HepG2 (cell line): ENCODE measurements at regions not wholly inside any gene's neighbourhood (a gene's known extent, or its start where the extent isn't known, plus 50 kb on each side); places are given as distances from the start of the nearest gene placed in this dataset.

Source experiments
- ATAC-seq: fragments of 200-7000 bp; cut with Tn5 transposase; 3 replicates; pipeline ENCODE4 v1.9.1; 2020; ENCODE audit warnings: mild to moderate bottlenecking, moderate library complexity
- BruUV-seq: library from RNA; stranded (reverse); fragments of 400-500 nt; replicated peaks from 2 replicates; lab custom pipeline; 2021; lab: Mats Ljungman, UMichigan
- CTCF ChIA-PET: fragments of 300-600 bp; formaldehyde crosslinking; extraction: SDS; loops from one replicate; lab custom pipeline; 2021; ENCODE audit warnings: low total read pairs, inconsistent platforms, low intra/inter-chr PET ratio; lab: Yijun Ruan, JAX
- POLR2A ChIA-PET: fragments of 350-600 bp; sonication (Branson Sonifier 250); formaldehyde crosslinking; loops from one replicate; lab custom pipeline; 2020; ENCODE audit warnings: antibody characterized with exemption, inconsistent platforms; lab: Yijun Ruan, JAX
- DNase-seq: peaks from one replicate; pipeline ENCODE4 v3.0.0-alpha.2; 2015; ENCODE audit warnings: low spot score
- FAIRE-seq: peaks from 3 replicates; lab custom pipeline; 2011; peaks lifted over from hg19 to GRCh38; lab: Jason Lieb, UNC
- H2AFZ ChIP-seq: one replicate; pipeline ENCODE4 v1.6.1; 2011; ENCODE audit warnings: low read length, inconsistent platforms
- H3K27ac ChIP-seq: fragments of 300-600 bp; 3 replicates; pipeline ENCODE4 v1.8.0; 2011; ENCODE audit warnings: mixed run types, mild to moderate bottlenecking, mixed read lengths, low read length, inconsistent platforms; ENCODE audit not compliant: insufficient read depth; ENCODE audit errors: extremely low read length
- H3K27me3 ChIP-seq, 2 experiments: fragments of 200-600 bp in 1 of 2; 2 replicates in 1 of 2; 3 replicates in 1 of 2; pipeline versions ENCODE4 v1.6.0 to v1.8.0; 2011; ENCODE audit warnings: low read length in 2 of 2, mild to moderate bottlenecking in 2 of 2, moderate library complexity in 2 of 2, inconsistent platforms in 1 of 2; ENCODE audit not compliant: insufficient read depth in 2 of 2, control insufficient read depth in 1 of 2
- H3K36me3 ChIP-seq, 2 experiments: fragments of 200-600 bp in 1 of 2; replicated peaks in 1 of 2; 2 replicates in 1 of 2; 3 replicates in 1 of 2; pipeline versions ENCODE4 v1.5.1 to v1.8.0; 2011; ENCODE audit warnings: low read length in 2 of 2, inconsistent platforms in 1 of 2; ENCODE audit not compliant: insufficient read depth in 2 of 2, control insufficient read depth in 1 of 2
- H3K4me1 ChIP-seq: 2 replicates; pipeline ENCODE4 v1.5.1; 2012; ENCODE audit warnings: low read length, inconsistent platforms; ENCODE audit not compliant: insufficient read depth
- H3K4me2 ChIP-seq: 2 replicates; pipeline ENCODE4 v1.6.0; 2011; ENCODE audit warnings: low read depth, low read length, inconsistent platforms
- H3K4me3 ChIP-seq, 3 experiments: fragments of 200-600 bp in 1 of 3; sonication (generic), shearing (Covaris generic) in 1 of 3; replicated peaks in 1 of 3; 2 replicates each; pipeline ENCODE4 v1.5.1; 2011 to 2016; ENCODE audit warnings: low read length in 3 of 3, inconsistent platforms in 2 of 3, low read depth in 2 of 3, mild to moderate bottlenecking in 2 of 3, control low read depth in 1 of 3, mixed read lengths in 1 of 3; ENCODE audit not compliant: insufficient read depth in 1 of 3
- H3K79me2 ChIP-seq: one replicate; pipeline ENCODE4 v1.6.1; 2011; ENCODE audit warnings: low read length, inconsistent platforms; ENCODE audit not compliant: insufficient read depth
- H3K9ac ChIP-seq: 2 replicates; pipeline ENCODE4 v1.6.0; 2011; ENCODE audit warnings: mild to moderate bottlenecking, low read depth, low read length, inconsistent platforms; ENCODE audit not compliant: insufficient read depth
- H3K9me3 ChIP-seq: 2 replicates; pipeline ENCODE4 v1.5.1; 2012; ENCODE audit warnings: mild to moderate bottlenecking, low read length
- H4K20me1 ChIP-seq: 2 replicates; pipeline ENCODE4 v1.6.0; 2011; ENCODE audit warnings: inconsistent platforms, mild to moderate bottlenecking, low read length, moderate library complexity; ENCODE audit not compliant: insufficient read depth
- DR1 ChIP-seq: sonication (generic); formaldehyde crosslinking; IDR thresholded peaks from 2 replicates; pipeline ENCODE4 v1.8.0; 2021; ENCODE audit warnings: mild to moderate bottlenecking, missing genetic modification reagents, inconsistent platforms
- GZF1 ChIP-seq: sonication (generic); formaldehyde crosslinking; IDR thresholded peaks from 2 replicates; pipeline ENCODE4 v1.5.1; 2020; ENCODE audit warnings: mild to moderate bottlenecking, missing genetic modification reagents
- HNF1B ChIP-seq: sonication (generic); formaldehyde crosslinking; IDR thresholded peaks from 2 replicates; pipeline ENCODE4 v1.5.1; 2020; ENCODE audit warnings: mild to moderate bottlenecking, moderate library complexity, missing genetic modification reagents
- MTF2 ChIP-seq: sonication (generic); formaldehyde crosslinking; IDR thresholded peaks from 2 replicates; pipeline ENCODE4 v1.5.0; 2020; ENCODE audit warnings: missing genetic modification reagents, borderline replicate concordance
- PCBP1 ChIP-seq: fragments of 200-400 bp; formaldehyde crosslinking; IDR thresholded peaks from 2 replicates; pipeline ENCODE4 v1.6.1; 2017; ENCODE audit warnings: mild to moderate bottlenecking, low read depth, low read length, borderline replicate concordance
- RARA ChIP-seq: IDR thresholded peaks from 2 replicates; pipeline ENCODE4 v1.6.1; 2016; ENCODE audit warnings: missing genetic modification reagents, missing compliant biosample characterization
- ZC3H13 ChIP-seq: sonication (generic); formaldehyde crosslinking; IDR thresholded peaks from 2 replicates; pipeline ENCODE4 v1.8.1; 2023; ENCODE audit warnings: mild to moderate bottlenecking, missing genetic modification reagents, moderate library complexity
- ZNF33B ChIP-seq: sonication (generic); formaldehyde crosslinking; IDR thresholded peaks from 2 replicates; pipeline ENCODE4 v1.5.1; 2020; ENCODE audit warnings: mild to moderate bottlenecking, missing genetic modification reagents
- ZNF572 ChIP-seq: sonication (generic); formaldehyde crosslinking; IDR thresholded peaks from 2 replicates; pipeline ENCODE4 v1.5.1; 2020; ENCODE audit warnings: mild to moderate bottlenecking, missing genetic modification reagents
- ZNF644 ChIP-seq: IDR thresholded peaks from 2 replicates; pipeline ENCODE4 v1.6.1; 2016; ENCODE audit warnings: low read depth
- ZNF83 ChIP-seq: sonication (generic); formaldehyde crosslinking; IDR thresholded peaks from 2 replicates; pipeline ENCODE4 v1.4.0; 2020; ENCODE audit warnings: missing genetic modification reagents, mild to moderate bottlenecking, borderline replicate concordance
- in situ Hi-C: cut with HindIII; loops from 2 replicates; pipeline ENCODE4 v1.10.0; 2017; ENCODE audit warnings: low pct_unique_long_range_greater_than_20kb; ENCODE audit not compliant: extremely low pct_ligation_motif_present
- intact Hi-C: fragments of 100-400 bp; cut with micrococcal nuclease; formaldehyde crosslinking; loops from one replicate; pipeline ENCODE4 v1.10.0; 2022; ENCODE audit not compliant: unreplicated experiment

- Histone ChIP-seq H3K9me3 (peaks cover 12% of the 10 kb centered on the region), H3K36me3 (no peaks in the 10 kb centered on the region), H3K79me2 (no peaks in the 10 kb centered on the region), H2AFZ (no peak overlapping the region), H4K20me1 (no peaks in the 10 kb centered on the region), H3K4me2 (no peak overlapping the region), H3K4me1 (no peaks in the 10 kb centered on the region), H3K27me3 (no peaks in the 10 kb centered on the region; a peak in 1 of 5 replicates), H3K4me3 (no peak overlapping the region), H3K27ac (no peak overlapping the region), H3K9ac (no peak overlapping the region)
- in situ Hi-C loops: no loop called here
- CTCF ChIA-PET: no interaction called here
- TF ChIP-seq ZNF644 (CRISPR knock-in tag) (no peak), HNF1B (CRISPR knock-in tag) (no peak), PCBP1 (no peak), DR1 (CRISPR knock-in tag) (no peak), ZNF33B (CRISPR knock-in tag) (no peak), RARA (CRISPR knock-in tag) (no peak), MTF2 (no peak), GZF1 (CRISPR knock-in tag) (no peak), ZC3H13 (CRISPR knock-in tag) (no peak), ZNF83 (CRISPR knock-in tag) (no peak), ZNF572 (CRISPR knock-in tag) (no peak)
- no peak for ATAC-seq
- intact Hi-C loops: no loop called here
- POLR2A ChIA-PET: no interaction called here
- no peak for DNase-seq
- no peak for FAIRE-seq
- no TSS peak for BruUV-seq
Observed at GRCh38 chr2:168307379-168307778, 60.0 kb upstream of the STK39 start.
